H9 (cell line): ENCODE measurements at regions not wholly inside any gene's neighbourhood (a gene's known extent, or its start where the extent isn't known, plus 50 kb on each side); places are given as distances from the start of the nearest gene placed in this dataset.

ENCODE experiments used
- DNase-seq: peaks from one replicate; pipeline ENCODE4 v3.0.0-alpha.2; 2017
- H2AFZ ChIP-seq: one replicate; pipeline ENCODE4 v1.6.1; 2013; ENCODE audit warnings: mild to moderate bottlenecking, low read length, control low read depth, moderate library complexity
- H2AK5ac ChIP-seq: 2 replicates; pipeline ENCODE4 v1.6.1; 2013; ENCODE audit warnings: low read length, control low read depth, mixed read lengths; ENCODE audit not compliant: insufficient read length
- H2BK120ac ChIP-seq: one replicate; pipeline ENCODE4 v1.6.1; 2013; ENCODE audit warnings: low read depth, mild to moderate bottlenecking, low read length, control low read depth, inconsistent platforms; ENCODE audit not compliant: poor library complexity, severe bottlenecking
- H2BK12ac ChIP-seq: 2 replicates; pipeline ENCODE4 v1.6.1; 2013; ENCODE audit warnings: low read length, control low read depth, mixed read lengths, low read depth; ENCODE audit not compliant: insufficient read length
- H2BK15ac ChIP-seq: 2 replicates; pipeline ENCODE4 v1.6.1; 2013; ENCODE audit warnings: low read depth, low read length, control low read depth
- H2BK20ac ChIP-seq: one replicate; pipeline ENCODE4 v1.6.1; 2013; ENCODE audit warnings: low read depth, mild to moderate bottlenecking, low read length, control low read depth, inconsistent platforms; ENCODE audit not compliant: poor library complexity, severe bottlenecking
- H2BK5ac ChIP-seq: 2 replicates; pipeline ENCODE4 v1.6.1; 2013; ENCODE audit warnings: low read length, control low read depth, mixed read lengths; ENCODE audit not compliant: insufficient read length
- H3K14ac ChIP-seq: 2 replicates; pipeline ENCODE4 v1.6.1; 2013; ENCODE audit warnings: low read length, control low read depth; ENCODE audit not compliant: insufficient read depth
- H3K18ac ChIP-seq: 2 replicates; pipeline ENCODE4 v1.6.1; 2013; ENCODE audit warnings: low read depth, mild to moderate bottlenecking, mixed read lengths, low read length, control low read depth; ENCODE audit not compliant: insufficient read length
- H3K23ac ChIP-seq: 2 replicates; pipeline ENCODE4 v1.6.1; 2013; ENCODE audit warnings: low read length, control low read depth, mixed read lengths, low read depth; ENCODE audit not compliant: insufficient read length
- H3K23me2 ChIP-seq: 2 replicates; pipeline ENCODE4 v1.6.1; 2013; ENCODE audit warnings: low read depth, mild to moderate bottlenecking, mixed read lengths, low read length, control low read depth; ENCODE audit not compliant: insufficient read length, poor library complexity, severe bottlenecking
- H3K27ac ChIP-seq: 2 replicates; pipeline ENCODE4 v1.5.1; 2013; ENCODE audit warnings: low read length, control low read depth, mixed read lengths, low read depth; ENCODE audit not compliant: insufficient read length
- H3K27me3 ChIP-seq: 2 replicates; pipeline ENCODE4 v1.6.1; 2013; ENCODE audit warnings: low read length, control low read depth, inconsistent platforms; ENCODE audit not compliant: insufficient read depth
- H3K4ac ChIP-seq: 2 replicates; pipeline ENCODE4 v1.6.1; 2013; ENCODE audit warnings: low read depth, mild to moderate bottlenecking, control low read depth, inconsistent platforms, low read length, moderate library complexity
- H3K4me1 ChIP-seq: 2 replicates; pipeline ENCODE4 v1.6.1; 2013; ENCODE audit warnings: low read length, control low read depth, inconsistent platforms; ENCODE audit not compliant: insufficient read depth
- H3K4me2 ChIP-seq: 2 replicates; pipeline ENCODE4 v1.6.1; 2013; ENCODE audit warnings: low read length, control low read depth, mixed read lengths; ENCODE audit not compliant: insufficient read length, insufficient read depth
- H3K56ac ChIP-seq: 2 replicates; pipeline ENCODE4 v1.6.1; 2013; ENCODE audit warnings: low read depth, mild to moderate bottlenecking, mixed read lengths, low read length, control low read depth; ENCODE audit not compliant: insufficient read length
- H3K79me1 ChIP-seq: 2 replicates; pipeline ENCODE4 v1.6.1; 2013; ENCODE audit warnings: low read depth, mild to moderate bottlenecking, moderate library complexity, low read length, control low read depth, inconsistent platforms; ENCODE audit not compliant: insufficient read depth, poor library complexity, severe bottlenecking
- H3K79me2 ChIP-seq: 2 replicates; pipeline ENCODE4 v1.6.1; 2013; ENCODE audit warnings: low read length, control low read depth, inconsistent platforms; ENCODE audit not compliant: insufficient read depth
- H3K9ac ChIP-seq: 2 replicates; pipeline ENCODE4 v1.6.1; 2013; ENCODE audit warnings: low read length, control low read depth, mixed read lengths; ENCODE audit not compliant: insufficient read length; ENCODE audit errors: extremely low read depth
- H3K9me3 ChIP-seq: one replicate; pipeline ENCODE4 v1.6.1; 2013; ENCODE audit warnings: low read depth, low read length, inconsistent platforms; ENCODE audit not compliant: control insufficient read depth
- H3T11ph ChIP-seq: one replicate; pipeline ENCODE4 v1.6.1; 2013; ENCODE audit warnings: mild to moderate bottlenecking, low read length, control low read depth, inconsistent platforms
- H4K20me1 ChIP-seq: one replicate; pipeline ENCODE4 v1.6.1; 2013; ENCODE audit not compliant: control insufficient read depth, insufficient read length, insufficient read depth
- H4K5ac ChIP-seq: 2 replicates; pipeline ENCODE4 v1.6.1; 2013; ENCODE audit warnings: low read depth, mild to moderate bottlenecking, mixed read lengths, low read length, control low read depth; ENCODE audit not compliant: insufficient read length
- H4K8ac ChIP-seq: replicated peaks from 2 replicates; pipeline ENCODE4 v1.6.1; 2013; ENCODE audit warnings: low read length, control low read depth, mixed read lengths, low read depth; ENCODE audit not compliant: insufficient read length
- H4K91ac ChIP-seq: 2 replicates; pipeline ENCODE4 v1.6.1; 2013; ENCODE audit warnings: low read depth, mild to moderate bottlenecking, moderate library complexity, mixed read lengths, low read length, control low read depth; ENCODE audit not compliant: insufficient read length
- H3K27ac Mint-ChIP-seq, 3 experiments: 2 replicates in 2 of 3; 3 replicates in 1 of 3; pipeline ENCODE4 v1.8.0; 2020 to 2021; ENCODE audit warnings: mixed read lengths in 3 of 3, mild to moderate bottlenecking in 1 of 3, moderate library complexity in 1 of 3
- H3K27me3 Mint-ChIP-seq: 2 replicates; pipeline ENCODE4 v1.8.0; 2021; ENCODE audit warnings: low read depth, mild to moderate bottlenecking, moderate library complexity, mixed read lengths
- H3K36me3 Mint-ChIP-seq, 3 experiments: 2 replicates in 2 of 3; 3 replicates in 1 of 3; pipeline ENCODE4 v1.8.0; 2020 to 2021; ENCODE audit warnings: low read depth in 3 of 3, mixed read lengths in 3 of 3; ENCODE audit not compliant: insufficient read depth in 1 of 3
- H3K4me1 Mint-ChIP-seq, 2 experiments: 2 replicates each; pipeline ENCODE4 v1.8.0; 2020; ENCODE audit warnings: mixed read lengths in 2 of 2
- H3K4me3 Mint-ChIP-seq, 2 experiments: 2 replicates in 1 of 2; 3 replicates in 1 of 2; pipeline ENCODE4 v1.8.0; 2020 to 2021; ENCODE audit warnings: mild to moderate bottlenecking in 2 of 2, mixed read lengths in 2 of 2, moderate library complexity in 1 of 2
- H3K9me3 Mint-ChIP-seq, 2 experiments: 2 replicates in 1 of 2; 3 replicates in 1 of 2; pipeline ENCODE4 v1.8.0; 2020; ENCODE audit warnings: mild to moderate bottlenecking in 2 of 2, mixed read lengths in 2 of 2, moderate library complexity in 1 of 2
- CTCF ChIP-seq: fragments of 200-600 bp; sonication (generic); conservative IDR thresholded peaks from 3 replicates; pipeline ENCODE4 v1.8.0; 2021; ENCODE audit warnings: antibody characterized with exemption, mild to moderate bottlenecking
- WGBS: extraction: QIAGEN DNeasy Blood & Tissue Kit; methylation state at CpG from one replicate; pipeline ENCODE4 v1.1.7; 2013; ENCODE audit warnings: missing lambda C conversion rate, low lambda C conversion rate, mixed read lengths; ENCODE audit not compliant: insufficient read length; ENCODE audit errors: extremely low coverage; 5-methylcytosine and 5-hydroxymethylcytosine counted together

DNA sequence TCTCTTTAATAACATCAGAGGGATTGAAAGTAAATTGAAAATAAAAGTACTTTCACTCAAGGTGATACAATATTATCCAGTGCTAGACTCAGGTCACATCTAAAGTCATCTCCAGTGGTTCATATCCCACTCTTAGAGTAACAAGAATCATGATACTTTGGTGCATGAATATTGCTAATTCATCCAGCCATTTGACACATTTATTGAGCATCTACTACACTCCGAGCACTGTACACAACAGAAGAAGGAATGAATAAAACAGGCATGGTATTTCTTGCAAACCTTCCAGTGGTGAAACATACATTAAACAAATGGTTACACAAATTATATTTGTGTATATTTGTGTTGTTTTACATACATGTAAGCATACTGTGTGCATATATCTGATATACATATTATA, 116.0 kb upstream of the TMCC3 start:
- Histone ChIP-seq H4K91ac (no peak overlapping the region), H2BK15ac (no peak overlapping the region), H3K27ac (no peak overlapping the region), H3K18ac (no peak overlapping the region), H4K20me1 (no peaks in the 10 kb centered on the region), H2BK20ac (no peak overlapping the region), H3K23ac (no peak overlapping the region), H4K5ac (no peak overlapping the region), H3K4me2 (no peak overlapping the region), H3K79me2 (no peaks in the 10 kb centered on the region), H2AK5ac (no peak overlapping the region), H3K27me3 (no peaks in the 10 kb centered on the region), H2BK5ac (no peak overlapping the region), H2AFZ (no peak overlapping the region), H3T11ph (no peak overlapping the region), H3K9me3 (no peaks in the 10 kb centered on the region), H2BK12ac (no peak overlapping the region), H3K4me1 (peaks cover 5% of the 10 kb centered on the region; the same call in 1 of the 2 replicates), H3K56ac (no peak overlapping the region), H3K79me1 (no peaks in the 10 kb centered on the region), H2BK120ac (no peak overlapping the region), H3K23me2 (no peaks in the 10 kb centered on the region), H3K4ac (no peak overlapping the region), H4K8ac (no peak overlapping the region), H3K9ac (no peak overlapping the region), H3K14ac (no peak overlapping the region)
- Mint-ChIP-seq H3K27ac (no peak overlapping the region), H3K27me3 (no peaks in the 10 kb centered on the region; the same call in 1 of the 2 replicates), H3K36me3 (no peaks in the 10 kb centered on the region), H3K9me3 (no peaks in the 10 kb centered on the region), H3K4me3 (no peak overlapping the region), H3K4me1 (peaks cover 11 to 12% of the 10 kb centered on the region in 2 experiments)
- DNase-seq: no peak
- no CpG with 5 or more reads among the region's 1 CpG for WGBS
- TF ChIP-seq CTCF: no peak
